GM12878 (cell line): ENCODE measurements at regions not wholly inside any gene's neighbourhood (a gene's known extent, or its start where the extent isn't known, plus 50 kb on each side); places are given as distances from the start of the nearest gene placed in this dataset.

ENCODE experiments used
- ATAC-seq: fragments of 200-7000 bp; cut with Tn5 transposase; 3 replicates; pipeline ENCODE4 v1.9.1; 2020; ENCODE audit warnings: mild to moderate bottlenecking, moderate library complexity
- BruUV-seq: library from RNA; stranded (reverse); fragments of 400-500 nt; replicated peaks from 2 replicates; lab custom pipeline; 2021; lab: Mats Ljungman, UMichigan
- CTCF ChIA-PET: fragments of 300-600 bp; sonication (Branson Sonifier 250); formaldehyde crosslinking; extraction: SDS; loops from one replicate; lab custom pipeline; 2021; ENCODE audit warnings: inconsistent platforms; lab: Yijun Ruan, JAX
- POLR2A ChIA-PET: fragments of 350-600 bp; formaldehyde crosslinking; extraction: SDS; loops from one replicate; lab custom pipeline; 2021; ENCODE audit warnings: inconsistent platforms; lab: Charles Lee
- RAD21 ChIA-PET: fragments of 300-600 bp; sonication (Branson Sonifier 250); formaldehyde crosslinking; loops from one replicate; lab custom pipeline; 2023; ENCODE audit warnings: antibody characterized with exemption; ENCODE audit not compliant: unreplicated experiment; lab: Charles Lee
- SMC1A ChIA-PET: fragments of 300-600 bp; sonication (Branson Sonifier 250); formaldehyde crosslinking; loops from one replicate; lab custom pipeline; 2023; ENCODE audit not compliant: unreplicated experiment, uncharacterized antibody; lab: Charles Lee
- DNase-seq: peaks from one replicate; pipeline ENCODE4 v3.0.0-alpha.2; 2011; ENCODE audit warnings: low read depth, low spot score
- FAIRE-seq: peaks from 3 replicates; lab custom pipeline; 2011; peaks lifted over from hg19 to GRCh38; lab: Jason Lieb, UNC
- H2AFZ ChIP-seq: 2 replicates; pipeline ENCODE4 v1.6.0; 2011; ENCODE audit warnings: low read depth, low read length, control low read depth; ENCODE audit not compliant: control insufficient read depth
- H3K27ac ChIP-seq: 2 replicates; pipeline ENCODE4 v1.5.1; 2011; ENCODE audit warnings: control low read depth; ENCODE audit not compliant: control insufficient read depth, insufficient read depth
- H3K27me3 ChIP-seq, 2 experiments: replicated peaks in 1 of 2; 2 replicates each; pipeline versions ENCODE4 v1.6.0 to v1.6.1; 2011; ENCODE audit warnings: low read length in 1 of 2; ENCODE audit not compliant: control insufficient read depth in 2 of 2, insufficient read depth in 2 of 2
- H3K36me3 ChIP-seq, 2 experiments: 2 replicates each; pipeline ENCODE4 v1.5.1; 2011; ENCODE audit warnings: low read length in 1 of 2; ENCODE audit not compliant: control insufficient read depth in 2 of 2, insufficient read depth in 2 of 2
- H3K4me1 ChIP-seq: 2 replicates; pipeline ENCODE4 v1.6.1; 2011; ENCODE audit warnings: mild to moderate bottlenecking, low read length, moderate library complexity, mixed read lengths; ENCODE audit not compliant: control insufficient read depth, insufficient read depth
- H3K4me2 ChIP-seq: 2 replicates; pipeline ENCODE4 v1.6.0; 2011; ENCODE audit warnings: control low read depth; ENCODE audit not compliant: control insufficient read depth, insufficient read depth
- H3K4me3 ChIP-seq: fragments of 200-600 bp; sonication (generic); 2 replicates; pipeline ENCODE4 v1.5.1; 2016
- H3K79me2 ChIP-seq: 2 replicates; pipeline ENCODE4 v1.6.0; 2011; ENCODE audit warnings: low read length; ENCODE audit not compliant: control insufficient read depth, insufficient read depth
- H3K9ac ChIP-seq: 2 replicates; pipeline ENCODE4 v1.8.0; 2011; ENCODE audit warnings: low read length, control low read depth, mixed read lengths; ENCODE audit not compliant: control insufficient read depth, insufficient read depth
- H3K9me3 ChIP-seq: replicated peaks from 3 replicates; pipeline ENCODE4 v1.5.1; 2011; ENCODE audit warnings: mild to moderate bottlenecking, low read length; ENCODE audit not compliant: control insufficient read depth, insufficient read depth
- H4K20me1 ChIP-seq: 2 replicates; pipeline ENCODE4 v1.6.0; 2011; ENCODE audit not compliant: control insufficient read depth, insufficient read depth
- ATF2 ChIP-seq: IDR thresholded peaks from 2 replicates; pipeline ENCODE4 v1.6.1; 2012; ENCODE audit warnings: low read length, inconsistent platforms
- CHD4 ChIP-seq: fragments of 200-600 bp; sonication (generic); IDR thresholded peaks from 2 replicates; pipeline ENCODE4 v1.6.1; 2016; ENCODE audit warnings: mild to moderate bottlenecking
- CREM ChIP-seq: IDR thresholded peaks from 2 replicates; pipeline ENCODE4 v1.6.1; 2014; ENCODE audit warnings: antibody characterized with exemption, low read depth
- EGR1 ChIP-seq, 2 experiments: IDR thresholded peaks; 1 replicate in 1 of 2; 2 replicates in 1 of 2; pipeline ENCODE4 v1.6.1; 2011 to 2012; ENCODE audit warnings: low read depth in 2 of 2, low read length in 2 of 2, borderline replicate concordance in 1 of 2, mild to moderate bottlenecking in 1 of 2, moderate library complexity in 1 of 2
- ESRRA ChIP-seq: IDR thresholded peaks from 2 replicates; pipeline ENCODE4 v1.6.1; 2012; ENCODE audit warnings: mild to moderate bottlenecking, low read length, improper control_type of control experiment
- FOXM1 ChIP-seq: IDR thresholded peaks from 2 replicates; pipeline ENCODE4 v1.6.1; 2012; ENCODE audit warnings: low read depth, mild to moderate bottlenecking, inconsistent platforms, low read length, moderate library complexity
- HDGF ChIP-seq: fragments of 450-650 bp; IDR thresholded peaks from 2 replicates; pipeline ENCODE4 v1.6.1; 2016; ENCODE audit warnings: antibody characterized with exemption
- IKZF1 ChIP-seq: fragments of 450-650 bp; conservative IDR thresholded peaks from 2 replicates; pipeline ENCODE4 v1.6.1; 2017; ENCODE audit warnings: antibody characterized with exemption, mild to moderate bottlenecking
- MXI1 ChIP-seq: fragments of 150-350 bp; IDR thresholded peaks from 2 replicates; pipeline ENCODE4 v1.6.1; 2011; ENCODE audit warnings: low read depth, mild to moderate bottlenecking, inconsistent platforms, low read length, improper control_type of control experiment
- MYC ChIP-seq: IDR thresholded peaks from 2 replicates; pipeline ENCODE4 v1.6.1; 2011; ENCODE audit warnings: mild to moderate bottlenecking, low read length, moderate library complexity, inconsistent platforms; ENCODE audit not compliant: insufficient read depth, insufficient replicate concordance, insufficient read length, severe bottlenecking
- PKNOX1 ChIP-seq: fragments of 450-650 bp; IDR thresholded peaks from 2 replicates; pipeline ENCODE4 v1.6.1; 2016; ENCODE audit warnings: mild to moderate bottlenecking
- POLR2AphosphoS5 ChIP-seq: IDR thresholded peaks from 2 replicates; pipeline ENCODE4 v1.6.1; 2011; ENCODE audit warnings: mild to moderate bottlenecking, low read length, inconsistent platforms
- SIX5 ChIP-seq: IDR thresholded peaks from 2 replicates; pipeline ENCODE4 v1.6.1; 2011; ENCODE audit warnings: mild to moderate bottlenecking, low read depth, low read length, moderate library complexity; ENCODE audit not compliant: severe bottlenecking
- SP1 ChIP-seq: IDR thresholded peaks from one replicate; pipeline ENCODE4 v1.6.1; 2011; ENCODE audit warnings: low read depth, low read length
- USF1 ChIP-seq: IDR thresholded peaks from 2 replicates; pipeline ENCODE4 v1.6.1; 2011; ENCODE audit warnings: borderline replicate concordance, low read depth, mild to moderate bottlenecking, moderate library complexity, mixed read lengths, low read length; ENCODE audit not compliant: insufficient read depth; ENCODE audit errors: extremely low read length
- ZNF217 ChIP-seq: fragments of 450-650 bp; IDR thresholded peaks from 2 replicates; pipeline ENCODE4 v1.6.1; 2017; ENCODE audit warnings: antibody characterized with exemption, mild to moderate bottlenecking
- WGBS: methylation state at CpG from one replicate; pipeline ENCODE4 v1.1.6; 2016; ENCODE audit warnings: low lambda C conversion rate; ENCODE audit not compliant: insufficient replicate concordance, insufficient coverage; ENCODE audit errors: missing lambda C conversion rate; 5-methylcytosine and 5-hydroxymethylcytosine counted together
- in situ Hi-C: fragments of 300-500 bp; cut with MboI; formaldehyde crosslinking; loops from 9 replicates; pipeline ENCODE4 v1.14.3; 2018; ENCODE audit warnings: mixed read lengths
- intact Hi-C: fragments of 100-400 bp; cut with micrococcal nuclease; formaldehyde crosslinking; loops from one replicate; pipeline ENCODE4 v1.14.2; 2022; ENCODE audit not compliant: unreplicated experiment
- TF ChIP-seq, protein P1 (sequence below): fragments of 450-650 bp; IDR thresholded peaks from 2 replicates; pipeline ENCODE4 v1.6.1; 2018; ENCODE audit warnings: mild to moderate bottlenecking, low read depth, moderate library complexity; ENCODE audit not compliant: partially characterized antibody
- TF ChIP-seq, protein P2 (sequence below): fragments of 450-650 bp; IDR thresholded peaks from 2 replicates; pipeline ENCODE4 v1.6.1; 2017; ENCODE audit warnings: borderline replicate concordance

DNA sequence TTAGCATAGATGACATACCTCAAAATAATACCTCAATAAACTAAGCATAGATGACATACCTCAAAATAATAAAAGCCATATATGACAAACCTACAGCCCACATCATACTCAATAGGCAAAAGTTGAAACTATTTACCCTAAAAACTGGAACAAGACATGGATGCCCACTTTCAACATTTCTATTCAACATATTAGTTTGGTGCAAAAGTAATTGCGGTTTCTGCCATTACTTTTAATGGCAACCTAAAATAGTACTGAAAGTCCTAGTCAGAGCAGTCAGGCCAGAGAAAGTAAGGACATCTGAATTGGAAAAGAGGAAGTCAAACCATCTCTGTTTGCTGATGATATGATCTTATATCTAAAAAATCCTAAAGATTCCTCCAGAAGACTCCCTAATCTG is 250.4 kb downstream of the RAB28 start:
- no peaks in the 10 kb centered on the region; the same call in 2 of the 3 replicates for H3K9me3 ChIP-seq
- SMC1A ChIA-PET: no interaction called here
- H4K20me1 ChIP-seq: no peaks in the 10 kb centered on the region
- RAD21 ChIA-PET: no interaction called here
- no TSS peak for BruUV-seq
- no peaks in the 10 kb centered on the region for H3K4me1 ChIP-seq
- WGBS: 61% methylated on average over 1 of the region's 1 CpG
- no peak overlapping the region for H3K27ac ChIP-seq
- H2AFZ ChIP-seq: no peak overlapping the region
- H3K79me2 ChIP-seq: no peaks in the 10 kb centered on the region
- FAIRE-seq (no peak), ATAC-seq (no peak), DNase-seq (no peak)
- H3K4me2 ChIP-seq: no peak overlapping the region
- no peaks in the 10 kb centered on the region for H3K27me3 ChIP-seq
- CTCF ChIA-PET: no interaction called here
- intact Hi-C loops (no loop called here), in situ Hi-C loops (no loop called here)
- no peaks in the 10 kb centered on the region for H3K36me3 ChIP-seq
- H3K9ac ChIP-seq: no peak overlapping the region
- H3K4me3 ChIP-seq: no peak overlapping the region
- POLR2A ChIA-PET: no interaction called here
- TF ChIP-seq SIX5 (no peak), HDGF (no peak), EGR1 (IDR thresholded peaks at IDR 0.05; ENCODE audit: borderline replicate concordance in 1 of 2, low read depth in 2 of 2, low read length in 2 of 2) (no peak), ZNF217 (no peak), USF1 (no peak), POLR2AphosphoS5 (no peak), ATF2 (no peak), PKNOX1 (no peak), CHD4 (no peak), CREM (no peak), FOXM1 (no peak), MXI1 (no peak), SP1 (no peak), IKZF1 (no peak), MYC (no peak), ESRRA (no peak)
- TF ChIP-seq, protein P1, sequence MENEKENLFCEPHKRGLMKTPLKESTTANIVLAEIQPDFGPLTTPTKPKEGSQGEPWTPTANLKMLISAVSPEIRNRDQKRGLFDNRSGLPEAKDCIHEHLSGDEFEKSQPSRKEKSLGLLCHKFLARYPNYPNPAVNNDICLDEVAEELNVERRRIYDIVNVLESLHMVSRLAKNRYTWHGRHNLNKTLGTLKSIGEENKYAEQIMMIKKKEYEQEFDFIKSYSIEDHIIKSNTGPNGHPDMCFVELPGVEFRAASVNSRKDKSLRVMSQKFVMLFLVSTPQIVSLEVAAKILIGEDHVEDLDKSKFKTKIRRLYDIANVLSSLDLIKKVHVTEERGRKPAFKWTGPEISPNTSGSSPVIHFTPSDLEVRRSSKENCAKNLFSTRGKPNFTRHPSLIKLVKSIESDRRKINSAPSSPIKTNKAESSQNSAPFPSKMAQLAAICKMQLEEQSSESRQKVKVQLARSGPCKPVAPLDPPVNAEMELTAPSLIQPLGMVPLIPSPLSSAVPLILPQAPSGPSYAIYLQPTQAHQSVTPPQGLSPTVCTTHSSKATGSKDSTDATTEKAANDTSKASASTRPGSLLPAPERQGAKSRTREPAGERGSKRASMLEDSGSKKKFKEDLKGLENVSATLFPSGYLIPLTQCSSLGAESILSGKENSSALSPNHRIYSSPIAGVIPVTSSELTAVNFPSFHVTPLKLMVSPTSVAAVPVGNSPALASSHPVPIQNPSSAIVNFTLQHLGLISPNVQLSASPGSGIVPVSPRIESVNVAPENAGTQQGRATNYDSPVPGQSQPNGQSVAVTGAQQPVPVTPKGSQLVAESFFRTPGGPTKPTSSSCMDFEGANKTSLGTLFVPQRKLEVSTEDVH: no peak
- TF ChIP-seq, protein P2, sequence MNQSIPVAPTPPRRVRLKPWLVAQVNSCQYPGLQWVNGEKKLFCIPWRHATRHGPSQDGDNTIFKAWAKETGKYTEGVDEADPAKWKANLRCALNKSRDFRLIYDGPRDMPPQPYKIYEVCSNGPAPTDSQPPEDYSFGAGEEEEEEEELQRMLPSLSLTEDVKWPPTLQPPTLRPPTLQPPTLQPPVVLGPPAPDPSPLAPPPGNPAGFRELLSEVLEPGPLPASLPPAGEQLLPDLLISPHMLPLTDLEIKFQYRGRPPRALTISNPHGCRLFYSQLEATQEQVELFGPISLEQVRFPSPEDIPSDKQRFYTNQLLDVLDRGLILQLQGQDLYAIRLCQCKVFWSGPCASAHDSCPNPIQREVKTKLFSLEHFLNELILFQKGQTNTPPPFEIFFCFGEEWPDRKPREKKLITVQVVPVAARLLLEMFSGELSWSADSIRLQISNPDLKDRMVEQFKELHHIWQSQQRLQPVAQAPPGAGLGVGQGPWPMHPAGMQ: no peak
